ENCODE measurements at regions not wholly inside any gene's neighbourhood (a gene's known extent, or its start where the extent isn't known, plus 50 kb on each side); places are given as distances from the start of the nearest gene placed in this dataset.

- H3K27me3 Mint-ChIP-seq, result peaks cover 11% of the 10 kb centered on the region
- H3K4me1 Mint-ChIP-seq (ENCODE audit: low read depth), result no peaks in the 10 kb centered on the region
- no peak for DNase-seq
- H3K9me3 Mint-ChIP-seq, result no peaks in the 10 kb centered on the region
- no peak overlapping the region for H3K4me3 Mint-ChIP-seq
- H3K27ac Mint-ChIP-seq, result no peak overlapping the region
- no peaks in the 10 kb centered on the region for H3K36me3 Mint-ChIP-seq (ENCODE audit: low read depth)
These were observed 150.4 kb upstream of the GAREM1 start for GRCh38 chr18:32621034-32621433.

DNA sequence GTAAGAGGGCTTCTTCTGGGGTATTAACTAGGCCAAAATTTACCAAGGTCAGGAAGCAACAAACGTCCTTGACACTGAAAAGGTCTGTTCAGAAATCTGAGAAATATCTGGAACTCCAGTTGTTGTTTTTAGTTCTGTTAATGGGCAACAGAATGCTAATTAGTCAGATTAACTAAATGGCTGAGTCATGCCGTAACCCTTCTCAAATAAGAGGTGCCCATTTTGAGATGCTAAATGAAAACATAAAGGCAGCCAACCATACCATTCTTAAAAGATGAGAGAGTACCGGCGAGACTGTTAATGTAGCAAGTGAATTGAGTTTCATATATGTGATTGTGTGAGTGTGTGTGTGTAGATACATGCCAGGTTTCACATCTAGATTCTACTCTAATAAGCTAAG is 147.9 kb upstream of the GAREM1 start:
- H3K4me3 Mint-ChIP-seq, result no peak overlapping the region
- no peak overlapping the region for H3K27ac Mint-ChIP-seq
- peaks cover 13% of the 10 kb centered on the region for H3K27me3 Mint-ChIP-seq
- H3K4me1 Mint-ChIP-seq (ENCODE audit: low read depth), result no peaks in the 10 kb centered on the region
- H3K9me3 Mint-ChIP-seq, result no peaks in the 10 kb centered on the region
- H3K36me3 Mint-ChIP-seq (ENCODE audit: low read depth), result no peaks in the 10 kb centered on the region
- DNase-seq, result no peak

GRCh38 chr18:32613821-32614220 is 143.1 kb upstream of the GAREM1 start:
- Mint-ChIP-seq H3K27me3 (peaks cover 4% of the 10 kb centered on the region), H3K27ac (no peak overlapping the region), H3K9me3 (no peaks in the 10 kb centered on the region), H3K36me3 (ENCODE audit: low read depth) (no peaks in the 10 kb centered on the region), H3K4me1 (ENCODE audit: low read depth) (no peaks in the 10 kb centered on the region), H3K4me3 (no peak overlapping the region)
- no peak for DNase-seq

DNA sequence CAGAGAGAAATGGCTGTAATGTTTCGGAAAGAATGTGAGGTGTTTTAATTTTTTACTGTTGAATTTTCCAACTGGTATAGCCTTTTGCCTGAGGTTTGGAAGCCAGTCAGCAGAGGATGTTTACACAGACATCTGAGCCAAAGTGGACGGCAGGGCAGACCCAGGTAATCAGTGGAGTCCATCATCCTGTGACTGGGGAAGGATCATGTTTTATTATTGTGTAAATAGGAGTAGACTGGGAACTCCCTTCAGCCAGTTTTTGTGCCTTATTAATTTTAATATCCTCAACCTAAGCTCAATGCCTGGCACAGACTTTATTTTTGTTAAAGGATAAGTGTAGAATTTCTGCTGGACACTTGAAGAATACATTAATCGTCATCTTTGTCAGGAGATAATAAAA is 142.0 kb upstream of the GAREM1 start:
- Mint-ChIP-seq H3K36me3 (ENCODE audit: low read depth) (no peaks in the 10 kb centered on the region), H3K27ac (no peak overlapping the region), H3K27me3 (peaks cover 7% of the 10 kb centered on the region), H3K4me1 (ENCODE audit: low read depth) (no peaks in the 10 kb centered on the region), H3K9me3 (no peaks in the 10 kb centered on the region), H3K4me3 (no peak overlapping the region)
- DNase-seq, result no peak

- H3K9me3 Mint-ChIP-seq, result no peaks in the 10 kb centered on the region
- peaks cover 9% of the 10 kb centered on the region for H3K27me3 Mint-ChIP-seq
- no peaks in the 10 kb centered on the region for H3K4me1 Mint-ChIP-seq (ENCODE audit: low read depth)
- DNase-seq, result no peak
- no peak overlapping the region for H3K4me3 Mint-ChIP-seq
- no peaks in the 10 kb centered on the region for H3K36me3 Mint-ChIP-seq (ENCODE audit: low read depth)
- no peak overlapping the region for H3K27ac Mint-ChIP-seq
These were observed 139.5 kb upstream of the GAREM1 start for GRCh38 chr18:32610176-32610575.

- DNase-seq, result no peak
- H3K36me3 Mint-ChIP-seq (ENCODE audit: low read depth), result no peaks in the 10 kb centered on the region
- H3K9me3 Mint-ChIP-seq, result no peaks in the 10 kb centered on the region
- H3K4me1 Mint-ChIP-seq (ENCODE audit: low read depth), result no peaks in the 10 kb centered on the region
- H3K4me3 Mint-ChIP-seq, result no peak overlapping the region
- H3K27ac Mint-ChIP-seq, result no peak overlapping the region
- peaks cover 8% of the 10 kb centered on the region for H3K27me3 Mint-ChIP-seq
These were observed 137.1 kb upstream of the GAREM1 start for GRCh38 chr18:32607816-32608215.

GRCh38 chr18:32598144-32598543 is 127.5 kb upstream of the GAREM1 start:
- Mint-ChIP-seq H3K4me3 (no peak overlapping the region), H3K27me3 (no peaks in the 10 kb centered on the region), H3K27ac (no peak overlapping the region), H3K4me1 (ENCODE audit: low read depth) (no peaks in the 10 kb centered on the region), H3K9me3 (peaks cover 5% of the 10 kb centered on the region), H3K36me3 (ENCODE audit: low read depth) (no peaks in the 10 kb centered on the region)
- DNase-seq, result no peak

- H3K36me3 Mint-ChIP-seq (ENCODE audit: low read depth), result no peaks in the 10 kb centered on the region
- H3K27me3 Mint-ChIP-seq, result peaks cover 4% of the 10 kb centered on the region
- H3K4me3 Mint-ChIP-seq, result no peak overlapping the region
- no peak for DNase-seq
- H3K4me1 Mint-ChIP-seq (ENCODE audit: low read depth), result no peaks in the 10 kb centered on the region
- H3K9me3 Mint-ChIP-seq, result no peaks in the 10 kb centered on the region
- no peak overlapping the region for H3K27ac Mint-ChIP-seq
These were observed 125.8 kb upstream of the GAREM1 start for GRCh38 chr18:32596501-32596900.

DNA sequence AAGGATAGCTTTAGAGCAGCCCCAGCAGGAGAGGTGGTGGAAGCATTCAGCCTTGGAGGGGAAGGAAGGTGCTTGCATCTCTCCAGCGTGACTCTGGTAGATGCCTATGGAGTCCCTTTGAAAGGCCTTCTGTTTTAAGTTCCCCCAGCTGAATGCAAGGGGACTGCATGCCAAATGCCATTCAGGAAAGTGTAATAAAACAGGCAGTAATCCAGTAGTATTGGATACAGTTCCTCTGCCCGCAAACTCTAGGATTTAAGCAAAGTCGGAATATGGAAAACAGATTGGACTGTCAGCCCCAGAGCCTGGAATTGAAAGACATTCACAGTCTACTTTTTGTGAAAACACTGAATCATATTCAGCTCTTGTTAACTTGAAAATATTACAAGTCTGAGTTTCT is 125.2 kb upstream of the GAREM1 start:
- Mint-ChIP-seq H3K27ac (no peak overlapping the region), H3K4me3 (no peak overlapping the region), H3K27me3 (peaks cover 4% of the 10 kb centered on the region), H3K4me1 (ENCODE audit: low read depth) (no peaks in the 10 kb centered on the region), H3K36me3 (ENCODE audit: low read depth) (no peaks in the 10 kb centered on the region), H3K9me3 (no peaks in the 10 kb centered on the region)
- DNase-seq, result no peak

DNA sequence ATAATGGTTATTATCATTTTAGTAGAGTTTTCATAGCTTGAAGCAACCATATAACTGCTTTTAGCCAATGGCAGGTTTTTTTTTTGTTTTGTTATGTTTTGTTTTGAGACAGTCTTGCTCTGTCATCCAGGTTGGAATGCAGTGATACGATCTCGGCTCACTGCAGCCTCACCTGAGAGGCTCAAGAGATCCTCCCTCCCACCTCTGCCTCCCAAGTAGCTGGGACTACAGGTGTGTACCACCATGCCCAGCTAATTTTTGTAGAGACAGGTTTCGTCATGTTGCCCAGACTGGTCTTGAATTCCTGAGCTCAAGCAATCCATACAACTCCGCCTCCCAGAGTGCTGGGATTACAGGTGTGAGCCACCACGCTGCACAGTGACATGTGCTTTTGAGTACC is 117.5 kb upstream of the GAREM1 start:
- Mint-ChIP-seq H3K9me3 (no peaks in the 10 kb centered on the region), H3K27me3 (peaks cover 4% of the 10 kb centered on the region), H3K4me3 (no peak overlapping the region), H3K27ac (no peak overlapping the region), H3K4me1 (ENCODE audit: low read depth) (no peaks in the 10 kb centered on the region), H3K36me3 (ENCODE audit: low read depth) (no peaks in the 10 kb centered on the region)
- no peak for DNase-seq

GRCh38 chr18:32583431-32583830 is 112.7 kb upstream of the GAREM1 start:
- no peak for DNase-seq
- Mint-ChIP-seq H3K27me3 (peaks cover 11% of the 10 kb centered on the region), H3K9me3 (no peaks in the 10 kb centered on the region), H3K36me3 (ENCODE audit: low read depth) (no peaks in the 10 kb centered on the region), H3K27ac (no peak overlapping the region), H3K4me1 (ENCODE audit: low read depth) (no peaks in the 10 kb centered on the region), H3K4me3 (no peak overlapping the region)

DNA sequence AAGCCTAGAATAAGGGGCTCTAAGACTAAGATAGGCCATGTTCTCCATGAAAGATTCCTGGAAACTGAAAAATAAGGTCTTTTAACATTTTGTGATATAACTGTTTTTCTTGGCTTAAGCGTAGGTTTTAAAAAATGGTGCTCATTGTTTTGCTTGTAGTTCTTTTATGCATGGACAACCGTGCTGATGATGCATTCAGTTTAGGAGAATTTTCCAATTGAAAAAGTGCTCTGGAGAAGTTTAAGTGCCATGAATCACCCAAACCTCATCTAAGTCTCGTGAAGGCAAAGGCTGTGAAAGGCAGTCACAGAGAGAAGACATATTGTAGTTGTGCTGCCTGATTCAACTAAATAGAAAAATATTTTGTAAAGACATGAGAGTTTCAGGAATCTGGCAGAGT is 111.8 kb upstream of the GAREM1 start:
- Mint-ChIP-seq H3K4me1 (ENCODE audit: low read depth) (no peaks in the 10 kb centered on the region), H3K9me3 (no peaks in the 10 kb centered on the region), H3K27me3 (peaks cover 11% of the 10 kb centered on the region), H3K4me3 (no peak overlapping the region), H3K27ac (no peak overlapping the region), H3K36me3 (ENCODE audit: low read depth) (no peaks in the 10 kb centered on the region)
- DNase-seq, result no peak

- Mint-ChIP-seq H3K27ac (no peak overlapping the region), H3K4me1 (ENCODE audit: low read depth) (no peaks in the 10 kb centered on the region), H3K36me3 (ENCODE audit: low read depth) (no peaks in the 10 kb centered on the region), H3K27me3 (peaks cover 29% of the 10 kb centered on the region), H3K9me3 (no peaks in the 10 kb centered on the region), H3K4me3 (no peak overlapping the region)
- no peak for DNase-seq
These were observed 106.9 kb upstream of the GAREM1 start for GRCh38 chr18:32577561-32577960.

DNA sequence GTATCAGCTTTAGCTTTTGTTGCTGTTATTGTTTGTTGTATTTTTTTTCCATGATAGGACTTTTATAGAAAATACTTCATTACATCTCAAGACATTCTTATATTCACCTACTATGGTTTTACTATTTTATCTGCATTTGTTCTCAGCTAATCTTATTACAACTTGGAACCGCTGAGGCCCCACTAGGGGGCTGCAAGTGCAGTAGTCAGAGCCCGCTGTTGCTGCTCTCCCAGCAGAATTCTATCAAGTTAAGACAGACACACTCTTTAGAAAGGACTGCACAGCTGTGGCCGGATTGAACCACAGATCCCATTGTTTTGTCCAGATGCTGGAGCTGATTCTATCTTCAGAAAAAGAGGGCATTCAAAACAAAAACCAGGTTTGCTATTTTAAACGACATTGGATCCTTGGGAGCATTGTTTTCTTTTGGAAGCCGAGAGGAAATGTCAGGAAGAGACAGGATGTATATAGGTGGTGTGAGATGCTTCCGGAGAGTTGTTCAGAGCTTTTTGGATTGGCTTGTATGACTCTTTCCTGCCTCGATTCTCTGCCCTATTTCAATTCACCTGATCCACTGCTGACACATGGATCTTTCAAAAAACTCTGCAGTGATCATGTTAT is 105.7 kb upstream of the GAREM1 start:
- Mint-ChIP-seq H3K4me3 (no peak overlapping the region), H3K27ac (no peak overlapping the region)
- no peak for DNase-seq

DNA sequence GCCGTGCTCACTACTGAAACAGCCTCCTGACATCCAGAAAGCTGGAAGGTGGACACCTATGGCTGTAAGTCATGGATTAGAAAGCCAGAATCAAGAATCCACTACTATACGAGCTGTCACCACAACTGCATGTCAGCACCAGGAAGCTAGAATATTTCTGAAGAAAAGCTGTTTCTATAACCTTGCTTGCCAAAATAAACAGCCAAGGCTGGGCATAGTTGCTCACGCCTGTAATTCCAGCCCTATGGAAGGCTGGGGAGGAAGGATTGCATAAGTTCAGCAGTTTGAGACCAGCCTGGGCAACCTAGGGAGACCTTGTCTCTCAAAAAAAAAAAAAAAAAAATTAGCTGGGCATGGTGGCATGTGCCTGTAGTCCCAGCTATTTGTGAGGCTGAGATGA is 96.3 kb upstream of the GAREM1 start:
- H3K27ac Mint-ChIP-seq, result no peak overlapping the region
- no peaks in the 10 kb centered on the region for H3K9me3 Mint-ChIP-seq
- H3K36me3 Mint-ChIP-seq (ENCODE audit: low read depth), result no peaks in the 10 kb centered on the region
- peaks cover 7% of the 10 kb centered on the region for H3K27me3 Mint-ChIP-seq
- H3K4me1 Mint-ChIP-seq (ENCODE audit: low read depth), result no peaks in the 10 kb centered on the region
- no peak for DNase-seq
- no peak overlapping the region for H3K4me3 Mint-ChIP-seq

More for the DNA sequence above, 105.7 kb upstream of the GAREM1 start:
- Mint-ChIP-seq H3K27me3 (peaks cover 32% of the 10 kb centered on the region), H3K4me1 (ENCODE audit: low read depth) (no peaks in the 10 kb centered on the region), H3K9me3 (no peaks in the 10 kb centered on the region), H3K36me3 (ENCODE audit: low read depth) (no peaks in the 10 kb centered on the region)
